ENCODE measurements at regions not wholly inside any gene's neighbourhood (a gene's known extent, or its start where the extent isn't known, plus 50 kb on each side); places are given as distances from the start of the nearest gene placed in this dataset.

- no peak for TF ChIP-seq SMC3 (conservative IDR thresholded peaks at IDR 0.05; ENCODE audit: poor library complexity)
- no peak for TF ChIP-seq CTCF (IDR thresholded peaks at IDR 0.05; ENCODE audit: poor library complexity, severe bottlenecking)
- TF ChIP-seq POLR2AphosphoS5 (IDR thresholded peaks at IDR 0.05): no peak
- no peak for TF ChIP-seq REST (IDR thresholded peaks at IDR 0.05; ENCODE audit: borderline replicate concordance)
- TF ChIP-seq EP300 (conservative IDR thresholded peaks at IDR 0.05; ENCODE audit: poor library complexity, severe bottlenecking): no peak
- TF ChIP-seq EZH2 (IDR thresholded peaks at IDR 0.05; ENCODE audit: borderline replicate concordance, insufficient read depth, low read length, poor library complexity, severe bottlenecking): no peak
- TF ChIP-seq RAD21 (conservative IDR thresholded peaks at IDR 0.05): no peak
- TF ChIP-seq TAF1 (IDR thresholded peaks at IDR 0.05; ENCODE audit: low read depth): no peak
Measured at GRCh38 chr10:129310881-129311280, 156.2 kb upstream of the MGMT start.
